SH-SY5Y (cell line): ENCODE measurements at regions not wholly inside any gene's neighbourhood (a gene's known extent, or its start where the extent isn't known, plus 50 kb on each side); places are given as distances from the start of the nearest gene placed in this dataset.

ENCODE experiments used
- GATA2 ChIP-seq: IDR thresholded peaks from 2 replicates; pipeline ENCODE4 v1.6.1; 2011; ENCODE audit warnings: mild to moderate bottlenecking, low read depth, low read length
- GATA3 ChIP-seq: IDR thresholded peaks from 2 replicates; pipeline ENCODE4 v1.6.1; 2011; ENCODE audit warnings: low read depth, mild to moderate bottlenecking, low read length, moderate library complexity

DNA sequence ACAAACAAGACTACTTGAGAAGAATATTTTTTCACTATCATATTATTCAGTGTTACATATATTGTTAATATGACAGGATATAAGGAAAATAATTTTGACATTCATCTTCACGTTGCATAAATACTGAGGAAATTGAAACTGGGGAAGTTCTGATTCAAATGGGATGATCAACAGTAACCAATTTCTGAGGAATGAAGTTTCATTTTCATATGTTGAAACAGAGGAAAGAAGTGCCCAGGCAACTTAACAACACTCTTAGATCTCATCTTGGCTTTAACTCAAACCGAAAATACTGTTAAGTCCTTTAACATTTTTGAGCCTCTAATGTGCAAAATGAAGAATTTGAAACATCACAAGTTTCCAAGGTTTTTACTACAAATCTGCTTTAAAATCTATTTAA lies 612.2 kb upstream of the VRK2 start:
- TF ChIP-seq GATA3 (no peak), GATA2 (no peak)

DNA sequence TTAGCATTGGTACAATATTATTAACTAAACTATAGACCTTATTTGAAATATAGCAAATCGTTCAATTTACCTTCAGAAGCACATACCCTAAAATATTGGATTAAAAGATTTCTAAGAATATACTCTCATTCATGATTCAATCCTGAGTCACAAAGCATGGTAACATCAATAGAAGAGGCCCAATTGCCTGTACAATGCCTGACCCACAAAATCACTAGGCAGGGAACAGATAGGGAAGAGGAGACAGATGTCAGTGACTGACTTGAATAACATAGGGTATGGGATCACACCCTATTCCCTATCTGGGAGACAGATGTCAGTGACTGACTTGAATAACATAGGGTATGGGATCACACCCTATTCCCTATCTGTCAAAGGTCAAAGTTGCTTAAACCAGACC lies 611.6 kb upstream of the VRK2 start:
- TF ChIP-seq GATA2 (no peak), GATA3 (no peak)

DNA sequence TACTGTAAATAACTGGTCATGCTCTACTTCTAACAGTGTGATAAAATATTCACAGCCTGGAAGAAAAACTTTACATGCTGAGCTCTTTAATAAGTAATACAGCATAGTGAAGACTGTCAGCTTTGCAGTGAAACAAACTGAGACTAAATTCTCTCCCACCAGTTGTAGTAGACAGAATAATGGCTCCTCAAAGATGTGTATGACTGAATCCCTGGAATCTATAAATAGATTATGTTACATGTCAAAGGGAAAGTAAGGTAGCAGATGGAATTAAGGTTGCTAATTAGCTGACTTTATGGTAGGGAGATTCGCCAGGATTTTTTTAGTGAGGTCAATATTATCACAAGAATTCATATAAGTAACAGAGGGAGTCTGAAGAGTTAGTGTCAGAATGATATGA lies 609.5 kb upstream of the VRK2 start:
- TF ChIP-seq GATA3 (no peak), GATA2 (no peak)

DNA sequence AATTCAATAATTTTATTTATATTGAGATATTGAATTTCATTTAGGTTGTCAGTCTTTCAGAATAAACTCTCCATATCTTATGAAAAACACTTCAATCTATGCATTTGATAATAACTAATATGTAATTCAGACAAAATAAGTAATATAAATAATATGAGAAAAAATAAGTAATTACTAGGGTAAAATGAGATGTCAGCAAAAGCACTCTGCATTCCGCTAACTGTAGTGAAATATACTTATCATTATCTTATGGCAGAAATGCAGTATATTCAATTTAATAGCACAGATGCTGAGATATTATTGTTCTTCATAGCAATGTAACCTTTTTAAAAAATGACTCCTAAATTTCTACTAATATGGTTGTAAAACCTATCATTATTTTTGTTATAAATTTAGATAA lies 606.2 kb upstream of the VRK2 start:
- TF ChIP-seq GATA3 (no peak), GATA2 (no peak)

DNA sequence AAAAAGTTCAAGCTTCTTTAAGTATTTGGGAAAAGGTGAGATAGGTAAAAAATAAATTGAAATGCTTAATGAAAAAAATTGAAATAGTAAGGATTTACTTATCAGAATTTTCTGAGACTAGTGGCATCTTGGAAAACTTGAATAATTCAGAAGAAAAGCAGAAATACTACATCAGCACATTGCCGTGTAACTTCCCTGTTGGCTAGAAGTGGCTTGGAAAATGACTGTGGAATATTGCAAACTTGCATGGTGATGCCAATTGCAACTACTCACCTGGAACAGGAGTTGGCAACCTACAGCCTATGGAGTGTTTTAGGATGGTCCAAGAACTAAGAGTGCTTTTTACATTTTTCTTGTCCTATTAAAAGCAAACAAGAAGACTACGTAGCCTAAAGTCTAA lies 603.5 kb upstream of the VRK2 start:
- TF ChIP-seq GATA2 (no peak), GATA3 (no peak)

DNA sequence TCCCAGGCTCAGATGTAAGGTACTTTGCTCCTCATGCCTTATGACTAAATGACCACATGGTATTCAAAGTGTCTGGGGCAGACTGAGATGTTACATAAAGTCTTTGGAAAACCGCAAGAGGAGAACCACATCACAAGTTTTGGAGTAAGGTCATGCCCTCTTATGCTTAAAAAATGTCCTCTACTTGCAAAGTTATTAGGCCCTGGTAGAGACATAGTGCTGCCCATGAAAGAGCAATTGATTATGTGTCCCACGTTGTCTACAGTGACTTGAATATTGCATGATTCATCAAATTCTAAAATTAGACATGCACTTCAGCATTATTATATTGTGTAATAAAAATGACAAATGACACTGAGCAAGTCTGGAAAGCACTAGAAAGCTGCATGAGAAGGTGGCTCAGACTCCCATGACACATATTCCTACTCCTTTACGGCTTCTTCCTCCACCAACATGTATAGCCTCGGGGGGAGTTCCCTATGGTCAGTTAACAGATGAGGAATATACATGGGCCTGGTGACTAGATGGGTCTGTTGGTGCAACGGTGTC lies 602.6 kb upstream of the VRK2 start:
- TF ChIP-seq GATA3 = no peak
- TF ChIP-seq GATA2 = no peak

DNA sequence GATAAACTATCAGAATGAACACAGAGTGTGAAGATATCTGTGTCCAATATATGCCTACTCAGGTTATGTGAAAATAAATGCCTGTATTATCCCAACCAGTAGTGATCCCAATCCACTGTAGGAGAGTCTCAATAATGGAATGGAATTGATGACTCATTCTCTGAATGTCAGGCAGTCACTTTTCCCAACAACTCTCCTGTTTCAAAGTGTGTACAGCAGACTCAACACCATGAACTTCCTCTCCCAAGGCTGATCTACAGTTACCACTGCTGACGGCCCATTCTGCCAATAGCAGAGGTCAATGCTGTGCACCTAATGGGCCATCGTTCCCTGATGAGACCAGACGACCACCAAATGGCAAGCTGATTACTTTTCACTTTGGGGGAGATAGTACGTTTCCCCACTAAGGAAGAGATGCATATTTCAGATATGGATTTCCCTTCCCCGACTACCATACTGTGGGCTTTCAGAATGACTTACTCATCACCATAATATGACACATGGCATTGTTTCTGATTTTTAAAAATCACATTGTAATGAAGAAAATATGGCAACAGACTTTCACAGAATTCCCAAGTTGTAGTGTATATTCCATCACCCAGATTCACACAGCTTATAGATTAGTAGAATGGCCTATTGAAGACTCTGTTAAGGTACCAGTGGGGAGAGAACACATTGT lies 601.7 kb upstream of the VRK2 start:
- no peak for TF ChIP-seq GATA2
- no peak for TF ChIP-seq GATA3

DNA sequence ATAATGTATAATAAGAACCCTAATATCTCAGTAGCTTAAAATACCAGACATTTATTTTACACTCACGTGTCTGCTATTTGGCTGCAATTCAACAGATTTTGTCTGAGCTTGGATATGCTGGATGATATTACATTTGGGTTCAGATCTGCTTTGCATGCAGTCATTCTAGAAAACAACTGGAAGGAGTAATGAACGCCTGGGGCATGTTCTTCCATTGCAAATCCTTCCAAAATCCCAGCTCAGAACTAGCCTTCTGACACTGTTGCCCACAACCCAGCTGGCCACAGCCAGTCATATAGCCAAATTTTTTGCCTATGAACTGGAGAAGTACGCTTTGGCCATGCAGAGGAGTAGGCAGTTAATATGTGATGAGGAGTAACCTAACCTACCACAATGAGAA lies 597.8 kb upstream of the VRK2 start:
- no peak for TF ChIP-seq GATA3
- TF ChIP-seq GATA2 = no peak

DNA sequence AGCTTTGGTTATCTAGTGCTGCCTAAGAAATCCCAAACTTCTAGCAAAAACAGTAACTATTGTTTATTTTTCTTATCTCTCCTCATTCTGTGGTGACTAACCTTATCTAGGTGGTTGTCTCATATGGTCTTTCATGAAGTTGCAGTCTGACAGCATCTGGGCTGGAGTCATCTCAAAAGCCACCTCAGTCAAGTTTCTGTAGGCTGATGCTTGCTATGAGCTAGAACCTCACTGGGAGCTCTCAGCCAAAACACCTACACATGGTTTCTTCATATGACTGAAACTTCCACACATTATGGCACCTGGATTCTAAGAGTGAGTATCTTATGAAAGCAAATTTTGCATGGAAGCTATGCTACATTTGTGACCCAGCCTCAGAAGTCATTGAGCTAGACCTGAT lies 596.4 kb upstream of the VRK2 start:
- TF ChIP-seq GATA3 (no peak), GATA2 (no peak)

DNA sequence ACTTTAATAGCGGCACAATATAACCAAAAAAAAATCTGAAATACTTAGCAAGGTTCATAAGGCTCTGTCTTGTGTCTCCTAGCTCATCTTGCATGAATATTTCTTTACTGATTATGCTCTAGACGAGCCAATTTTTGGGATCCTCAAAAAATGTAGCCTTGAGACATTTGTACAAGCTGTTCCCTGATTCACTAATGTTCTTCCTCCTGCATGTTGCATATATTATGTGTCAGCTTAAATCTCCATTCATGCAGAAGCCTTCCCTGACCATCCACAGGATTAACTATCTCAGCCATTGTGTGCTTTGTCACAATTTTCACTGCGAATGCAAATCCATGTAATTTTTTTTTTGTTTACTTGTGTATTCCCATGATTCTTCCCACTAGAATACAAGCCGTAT lies 594.0 kb upstream of the VRK2 start:
- TF ChIP-seq GATA2 (no peak), GATA3 (no peak)

DNA sequence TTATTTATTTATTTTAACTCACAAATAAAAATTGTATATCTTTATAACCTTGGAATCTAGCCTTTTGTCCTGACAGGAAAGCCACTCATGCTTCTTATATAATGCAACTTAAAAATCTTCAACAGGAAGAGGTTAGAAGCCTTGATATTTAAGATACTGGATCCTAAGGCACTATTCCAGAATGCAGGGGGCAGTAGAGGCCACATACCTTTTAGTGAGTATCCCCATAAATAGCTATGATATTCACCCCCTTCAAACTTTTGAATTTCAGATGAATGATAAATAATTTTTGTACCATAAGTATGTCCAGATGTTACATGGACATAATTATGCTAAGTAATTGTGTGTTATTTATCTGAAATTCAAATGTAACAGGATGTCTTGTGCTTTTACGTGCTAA lies 592.7 kb upstream of the VRK2 start:
- TF ChIP-seq GATA3 (no peak), GATA2 (no peak)

DNA sequence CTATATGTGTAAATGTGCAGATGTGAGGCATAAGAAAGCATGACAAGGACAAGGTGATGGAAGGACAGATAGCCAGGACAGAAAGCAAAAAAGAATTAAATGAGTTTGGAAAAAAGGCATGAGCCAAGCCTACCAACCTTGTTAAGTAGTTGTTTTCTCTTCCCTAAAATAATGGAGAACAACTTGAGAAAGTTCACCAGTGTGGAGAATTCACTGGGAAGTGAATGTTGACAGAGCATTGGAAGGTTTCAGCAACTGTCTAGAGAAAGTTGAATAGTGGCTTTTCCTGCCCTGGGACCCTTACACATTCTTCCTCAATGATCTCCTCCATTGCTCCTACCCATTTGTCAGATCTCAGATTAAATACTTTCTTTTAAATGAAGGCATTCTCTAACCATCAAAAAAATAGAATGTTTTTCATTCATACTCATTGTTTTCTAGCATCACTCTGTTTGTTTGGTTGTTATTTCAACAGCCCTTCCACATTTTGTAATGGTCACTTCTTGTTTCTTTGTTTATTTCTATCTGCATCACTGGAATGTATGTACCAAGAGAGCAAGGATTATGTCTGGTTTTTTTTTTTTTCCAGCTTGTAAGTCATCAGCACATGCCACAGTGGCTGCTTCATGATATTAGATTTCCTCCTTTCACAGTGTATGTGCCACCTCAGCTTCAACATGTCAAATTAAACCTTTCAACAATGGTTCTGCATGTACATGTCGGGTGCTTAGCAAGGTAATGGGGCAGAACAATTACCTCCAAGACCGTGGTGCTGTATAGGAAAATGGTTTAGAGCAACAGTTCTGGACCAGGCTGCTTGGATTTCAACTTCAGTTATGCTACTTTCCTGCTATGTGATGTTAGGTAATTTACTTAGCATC lies 586.0 kb upstream of the VRK2 start:
- TF ChIP-seq GATA2 = no peak
- TF ChIP-seq GATA3 = no peak

DNA sequence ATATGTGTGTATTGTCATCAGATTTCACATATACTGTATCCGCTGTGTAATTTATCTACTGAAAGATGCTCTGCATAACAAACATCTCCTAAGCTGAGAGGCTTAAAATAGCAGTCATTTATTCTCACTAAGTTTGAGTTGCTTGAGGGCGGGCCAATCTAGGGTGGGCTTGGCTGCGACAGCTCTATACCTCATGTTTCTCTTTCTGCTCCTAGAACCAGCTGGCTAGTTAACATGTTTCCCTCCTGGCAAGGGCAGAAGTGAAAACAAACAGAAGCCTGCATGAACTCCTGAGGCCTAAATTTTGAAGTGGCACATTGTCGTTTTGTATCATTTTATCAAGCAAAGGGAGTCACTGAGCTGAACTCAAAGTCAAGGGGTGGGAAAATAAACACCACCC lies 585.0 kb upstream of the VRK2 start:
- TF ChIP-seq GATA3 (no peak), GATA2 (no peak)

DNA sequence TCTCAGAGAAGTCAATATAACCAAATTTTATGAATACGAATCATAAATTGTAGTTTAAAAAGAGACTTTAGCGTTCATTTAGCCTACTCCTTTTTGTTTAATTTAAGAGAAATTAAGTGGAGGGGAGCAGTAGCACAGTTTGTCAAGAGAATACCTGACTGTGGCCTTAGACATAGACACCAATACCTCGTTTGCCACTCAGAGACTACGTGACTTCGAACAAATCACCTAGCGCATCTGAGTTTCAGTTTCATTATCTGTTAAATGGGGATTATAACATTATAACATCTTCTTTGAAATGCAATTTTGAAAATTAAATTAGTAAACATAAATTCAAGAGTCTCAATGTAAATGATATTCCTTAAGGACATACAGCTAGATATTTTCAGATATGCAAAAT lies 581.5 kb upstream of the VRK2 start:
- TF ChIP-seq GATA2 (no peak), GATA3 (no peak)

DNA sequence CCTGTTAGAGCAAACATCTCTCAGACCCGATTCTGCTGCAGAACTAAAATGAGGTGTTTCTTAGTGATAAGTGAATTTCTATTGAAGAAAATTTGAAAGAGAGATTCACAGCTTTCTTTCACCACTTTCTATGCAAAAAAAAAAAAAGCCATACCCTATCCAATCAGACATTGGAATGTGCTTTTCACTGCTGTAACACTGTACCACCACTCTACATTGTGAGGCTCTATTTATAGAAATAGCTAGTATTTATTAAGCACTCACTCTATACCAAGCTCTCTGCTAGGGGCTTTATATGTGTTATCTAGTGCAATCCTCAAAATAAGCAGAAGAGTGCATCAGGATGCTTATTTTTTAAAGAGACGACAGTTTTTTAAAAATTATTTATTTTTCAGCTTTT lies 580.6 kb upstream of the VRK2 start:
- TF ChIP-seq GATA3 = no peak
- no peak for TF ChIP-seq GATA2

DNA sequence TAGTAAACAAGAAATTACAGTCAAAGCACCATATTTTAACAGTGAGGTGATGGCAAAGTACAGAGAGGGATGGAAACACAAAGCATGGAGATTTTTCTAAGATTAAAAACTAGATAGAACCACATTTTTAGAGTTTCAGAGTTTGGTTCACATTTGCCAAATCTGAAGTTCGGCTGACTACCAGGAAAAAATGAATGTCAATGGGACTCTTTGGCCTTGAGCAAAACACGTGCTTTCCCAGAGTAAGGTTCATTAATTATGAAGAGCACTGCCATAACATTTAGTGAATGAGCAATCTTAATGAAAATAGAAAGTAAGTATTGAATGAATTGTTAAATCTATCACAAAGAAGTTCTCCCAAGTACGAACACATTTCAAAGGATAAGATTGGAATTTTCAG lies 571.2 kb upstream of the VRK2 start:
- no peak for TF ChIP-seq GATA3
- TF ChIP-seq GATA2 = no peak
